PC-3 (cell line): ENCODE measurements at regions not wholly inside any gene's neighbourhood (a gene's known extent, or its start where the extent isn't known, plus 50 kb on each side); places are given as distances from the start of the nearest gene placed in this dataset.

Experiments used
- ATAC-seq: fragments of 200-7000 bp; cut with Tn5 transposase; 2 replicates; pipeline ENCODE4 v1.9.1; 2020; ENCODE audit warnings: mild to moderate bottlenecking, moderate library complexity
- BruUV-seq: library from RNA; stranded (reverse); fragments of 400-500 nt; replicated peaks from 2 replicates; lab custom pipeline; 2021; lab: Mats Ljungman, UMichigan
- CTCF ChIA-PET: fragments of 300-600 bp; sonication (Branson Sonifier 250); formaldehyde crosslinking; loops from one replicate; lab custom pipeline; 2022; ENCODE audit warnings: antibody characterized with exemption; lab: Charles Lee
- POLR2A ChIA-PET: fragments of 300-600 bp; sonication (Branson Sonifier 250); formaldehyde crosslinking; loops from one replicate; lab custom pipeline; 2022; ENCODE audit warnings: antibody characterized with exemption; ENCODE audit not compliant: unreplicated experiment; lab: Charles Lee
- DNase-seq: peaks from one replicate; pipeline ENCODE4 v3.0.0-alpha.2; 2015
- H2AFZ ChIP-seq: fragments of 300-600 bp; sonication (generic); 2 replicates; pipeline ENCODE4 v1.6.0; 2016; ENCODE audit warnings: antibody characterized with exemption, low read length
- H3F3A ChIP-seq: fragments of 300-600 bp; sonication (generic); one replicate; pipeline ENCODE4 v1.6.0; 2017; ENCODE audit warnings: antibody characterized with exemption, low read length, control low read depth, mild to moderate bottlenecking; ENCODE audit not compliant: unreplicated experiment
- H3K27ac ChIP-seq: fragments of 300-600 bp; sonication (generic); 2 replicates; pipeline ENCODE4 v1.5.1; 2016; ENCODE audit warnings: mild to moderate bottlenecking, low read length
- H3K27me3 ChIP-seq: fragments of 300-600 bp; sonication (generic); 2 replicates; pipeline ENCODE4 v1.6.1; 2016; ENCODE audit warnings: low read length, mixed read lengths
- H3K36me3 ChIP-seq: fragments of 300-600 bp; sonication (generic); 2 replicates; pipeline ENCODE4 v1.6.1; 2016; ENCODE audit warnings: low read depth, mixed run types, low read length, mixed read lengths
- H3K4me1 ChIP-seq: fragments of 300-600 bp; sonication (generic); 2 replicates; pipeline ENCODE4 v1.5.1; 2016; ENCODE audit warnings: low read length; ENCODE audit not compliant: insufficient read depth
- H3K4me2 ChIP-seq: fragments of 300-600 bp; sonication (generic); 2 replicates; pipeline ENCODE4 v1.6.0; 2016; ENCODE audit warnings: low read length
- H3K4me3 ChIP-seq: fragments of 300-600 bp; sonication (generic); 2 replicates; pipeline ENCODE4 v1.5.1; 2016; ENCODE audit warnings: mild to moderate bottlenecking, low read length, mixed read lengths
- H3K79me2 ChIP-seq: fragments of 300-600 bp; sonication (generic); 2 replicates; pipeline ENCODE4 v1.6.1; 2017; ENCODE audit warnings: low read length, mixed read lengths
- H3K9ac ChIP-seq: fragments of 300-600 bp; sonication (generic); 2 replicates; pipeline ENCODE4 v1.6.0; 2016; ENCODE audit warnings: mild to moderate bottlenecking, low read length
- H3K9me2 ChIP-seq: fragments of 300-600 bp; sonication (generic); replicated peaks from 2 replicates; pipeline ENCODE4 v1.6.1; 2016; ENCODE audit warnings: mixed run types, low read length, mixed read lengths
- H3K9me3 ChIP-seq: fragments of 300-600 bp; sonication (generic); 2 replicates; pipeline ENCODE4 v1.6.1; 2016; ENCODE audit warnings: low read length, mixed read lengths
- H4K20me1 ChIP-seq: fragments of 300-600 bp; sonication (generic); 2 replicates; pipeline ENCODE4 v1.6.1; 2016; ENCODE audit warnings: low read length, mixed read lengths
- EZH2 ChIP-seq: fragments of 300-600 bp; sonication (generic); IDR thresholded peaks from one replicate; pipeline ENCODE4 v1.6.1; 2017; ENCODE audit warnings: antibody characterized with exemption, mild to moderate bottlenecking, low read length; ENCODE audit not compliant: unreplicated experiment
- EZH2phosphoT487 ChIP-seq: fragments of 300-600 bp; sonication (generic); IDR thresholded peaks from 2 replicates; pipeline ENCODE4 v1.6.1; 2018; ENCODE audit warnings: mild to moderate bottlenecking, antibody characterized with exemption, low read length, borderline replicate concordance
- intact Hi-C: fragments of 100-400 bp; cut with micrococcal nuclease; formaldehyde crosslinking; loops from 2 replicates; pipeline ENCODE4 v1.9.0; 2023
- TF ChIP-seq, protein P1 (sequence below): fragments of 300-600 bp; sonication (generic); conservative IDR thresholded peaks from 2 replicates; pipeline ENCODE4 v1.5.1; 2017; ENCODE audit warnings: antibody characterized with exemption, low read depth, mild to moderate bottlenecking, low read length

GRCh38 chr9:102796244-102796643, 198.9 kb upstream of the CYLC2 start:
- Histone ChIP-seq H3K9me3 (no peaks in the 10 kb centered on the region), H3K36me3 (no peaks in the 10 kb centered on the region), H3K27ac (no peak overlapping the region), H3K4me1 (no peaks in the 10 kb centered on the region), H3K9ac (no peak overlapping the region), H3K79me2 (no peaks in the 10 kb centered on the region), H3F3A (no peaks in the 10 kb centered on the region), H2AFZ (no peak overlapping the region), H3K9me2 (no peaks in the 10 kb centered on the region), H3K4me3 (no peak overlapping the region), H3K4me2 (no peak overlapping the region), H3K27me3 (no peaks in the 10 kb centered on the region), H4K20me1 (no peaks in the 10 kb centered on the region)
- ChIA-PET CTCF (no interaction called here), POLR2A (no interaction called here)
- no TSS peak for BruUV-seq
- DNase-seq (no peak), ATAC-seq (no peak)
- TF ChIP-seq, protein P1, sequence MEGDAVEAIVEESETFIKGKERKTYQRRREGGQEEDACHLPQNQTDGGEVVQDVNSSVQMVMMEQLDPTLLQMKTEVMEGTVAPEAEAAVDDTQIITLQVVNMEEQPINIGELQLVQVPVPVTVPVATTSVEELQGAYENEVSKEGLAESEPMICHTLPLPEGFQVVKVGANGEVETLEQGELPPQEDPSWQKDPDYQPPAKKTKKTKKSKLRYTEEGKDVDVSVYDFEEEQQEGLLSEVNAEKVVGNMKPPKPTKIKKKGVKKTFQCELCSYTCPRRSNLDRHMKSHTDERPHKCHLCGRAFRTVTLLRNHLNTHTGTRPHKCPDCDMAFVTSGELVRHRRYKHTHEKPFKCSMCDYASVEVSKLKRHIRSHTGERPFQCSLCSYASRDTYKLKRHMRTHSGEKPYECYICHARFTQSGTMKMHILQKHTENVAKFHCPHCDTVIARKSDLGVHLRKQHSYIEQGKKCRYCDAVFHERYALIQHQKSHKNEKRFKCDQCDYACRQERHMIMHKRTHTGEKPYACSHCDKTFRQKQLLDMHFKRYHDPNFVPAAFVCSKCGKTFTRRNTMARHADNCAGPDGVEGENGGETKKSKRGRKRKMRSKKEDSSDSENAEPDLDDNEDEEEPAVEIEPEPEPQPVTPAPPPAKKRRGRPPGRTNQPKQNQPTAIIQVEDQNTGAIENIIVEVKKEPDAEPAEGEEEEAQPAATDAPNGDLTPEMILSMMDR: no peak
- TF ChIP-seq EZH2phosphoT487: no peak
- TF ChIP-seq EZH2: no peak
- intact Hi-C loops: no loop called here

DNA sequence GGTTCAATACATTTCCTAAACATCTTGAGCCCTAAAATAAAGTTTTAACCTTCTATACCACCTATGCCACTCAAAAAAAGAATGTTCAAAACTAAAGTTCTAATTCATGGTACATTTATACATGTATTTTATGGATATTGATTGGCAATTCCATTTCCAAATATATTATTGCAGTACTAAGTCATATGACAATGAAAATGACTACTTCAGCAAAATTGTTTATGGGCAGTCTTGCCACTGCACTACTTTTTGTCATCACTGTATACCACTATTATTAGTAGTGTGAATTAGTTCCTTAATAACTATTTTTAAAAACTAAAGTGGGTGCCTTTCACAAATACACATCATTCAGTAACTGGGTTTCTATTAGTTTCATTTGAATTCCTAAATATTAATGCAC, 199.6 kb upstream of the CYLC2 start:
- ATAC-seq: no peak
- POLR2A ChIA-PET: no interaction called here
- Histone ChIP-seq H3K36me3 (no peaks in the 10 kb centered on the region), H4K20me1 (no peaks in the 10 kb centered on the region), H3K9me3 (no peaks in the 10 kb centered on the region), H3K79me2 (no peaks in the 10 kb centered on the region), H3K9me2 (no peaks in the 10 kb centered on the region), H3K27me3 (no peaks in the 10 kb centered on the region), H3K4me2 (no peak overlapping the region), H2AFZ (no peak overlapping the region), H3K4me3 (no peak overlapping the region), H3K27ac (no peak overlapping the region), H3F3A (no peaks in the 10 kb centered on the region), H3K9ac (no peak overlapping the region), H3K4me1 (no peaks in the 10 kb centered on the region)
- CTCF ChIA-PET: no interaction called here
- TF ChIP-seq, protein P1: no peak
- TF ChIP-seq EZH2: no peak
- TF ChIP-seq EZH2phosphoT487: no peak
- no TSS peak for BruUV-seq
- no peak for DNase-seq
- intact Hi-C loops: no loop called here

- Histone ChIP-seq H2AFZ (no peak overlapping the region), H3K4me3 (no peak overlapping the region), H3K27ac (no peak overlapping the region), H3K4me2 (no peak overlapping the region), H3K4me1 (no peaks in the 10 kb centered on the region), H3K79me2 (no peaks in the 10 kb centered on the region), H3K36me3 (no peaks in the 10 kb centered on the region), H3K9me3 (no peaks in the 10 kb centered on the region), H3K27me3 (no peaks in the 10 kb centered on the region), H3K9ac (no peak overlapping the region), H3K9me2 (no peaks in the 10 kb centered on the region), H3F3A (no peaks in the 10 kb centered on the region), H4K20me1 (no peaks in the 10 kb centered on the region)
- ChIA-PET POLR2A (no interaction called here), CTCF (no interaction called here)
- ATAC-seq (no peak), DNase-seq (no peak)
- TF ChIP-seq EZH2phosphoT487 (no peak), EZH2 (no peak)
- TF ChIP-seq, protein P1: no peak
- intact Hi-C loops: no loop called here
- no TSS peak for BruUV-seq
Measured at GRCh38 chr9:102779356-102779755, 215.8 kb upstream of the CYLC2 start.
